GM12865 (cell line): ENCODE measurements at regions not wholly inside any gene's neighbourhood (a gene's known extent, or its start where the extent isn't known, plus 50 kb on each side); places are given as distances from the start of the nearest gene placed in this dataset.

Experiments used
- DNase-seq: peaks from one replicate; pipeline ENCODE4 v3.0.0; 2010; ENCODE audit warnings: low read depth
- H3K4me3 ChIP-seq: 2 replicates; pipeline ENCODE4 v1.5.1; 2011; ENCODE audit warnings: mild to moderate bottlenecking, low read depth, low read length, control low read depth
- CTCF ChIP-seq: IDR thresholded peaks from 2 replicates; pipeline ENCODE4 v1.5.1; 2011; ENCODE audit warnings: low read length, control low read depth, low read depth, inconsistent platforms; ENCODE audit not compliant: insufficient read depth; ENCODE audit errors: missing control alignments

- no peak overlapping the region for H3K4me3 ChIP-seq
- DNase-seq = no peak
- TF ChIP-seq CTCF = no peak
Measured at GRCh38 chr1:29754573-29755375, 518.5 kb downstream of the PTPRU start.

- no peak overlapping the region for H3K4me3 ChIP-seq
- no peak for TF ChIP-seq CTCF
- no peak for DNase-seq
Measured at GRCh38 chr1:29753771-29754572, 517.6 kb downstream of the PTPRU start.

- no peak overlapping the region for H3K4me3 ChIP-seq
- no peak for TF ChIP-seq CTCF
- no peak for DNase-seq
Measured at GRCh38 chr1:29753244-29753643, 516.9 kb downstream of the PTPRU start.

GRCh38 chr1:29752141-29752540 is 515.8 kb downstream of the PTPRU start:
- no peak for TF ChIP-seq CTCF
- DNase-seq = no peak
- no peak overlapping the region for H3K4me3 ChIP-seq

GRCh38 chr1:29749024-29749945 is 513.0 kb downstream of the PTPRU start:
- no peak for DNase-seq
- no peak overlapping the region for H3K4me3 ChIP-seq
- TF ChIP-seq CTCF = no peak

- DNase-seq = no peak
- TF ChIP-seq CTCF = no peak
- no peak overlapping the region for H3K4me3 ChIP-seq
Measured at GRCh38 chr1:29747196-29747595, 510.9 kb downstream of the PTPRU start.
